T-helper 2 cell (primary cell): ENCODE measurements at regions not wholly inside any gene's neighbourhood (a gene's known extent, or its start where the extent isn't known, plus 50 kb on each side); places are given as distances from the start of the nearest gene placed in this dataset.

Experiments used
- DNase-seq, 5 experiments: peaks; one replicate each; pipeline versions ENCODE4 v3.0.0 to v3.0.0-alpha.2; 2012 to 2022

- no peak for DNase-seq
These were observed 265.3 kb upstream of the TGFBR2 start for GRCh38 chr3:30341079-30341478.

GRCh38 chr3:30341851-30342250 lies 264.6 kb upstream of the TGFBR2 start:
- no peak for DNase-seq

GRCh38 chr3:30342318-30343060 lies 263.9 kb upstream of the TGFBR2 start:
- DNase-seq: no peak

- DNase-seq: no peak
These were observed 263.2 kb upstream of the TGFBR2 start for GRCh38 chr3:30343067-30343831.

GRCh38 chr3:30343861-30344260 lies 262.5 kb upstream of the TGFBR2 start:
- no peak for DNase-seq

GRCh38 chr3:30344288-30344687 lies 262.1 kb upstream of the TGFBR2 start:
- no peak for DNase-seq

GRCh38 chr3:30346933-30347320 lies 259.5 kb upstream of the TGFBR2 start:
- no peak for DNase-seq

- DNase-seq: peak in 2 of 5 experiments; percentile 10 to 93
These were observed 258.7 kb upstream of the TGFBR2 start for GRCh38 chr3:30347679-30348216.

- DNase-seq: no peak
These were observed 256.9 kb upstream of the TGFBR2 start for GRCh38 chr3:30349507-30349906.

- no peak for DNase-seq
These were observed 256.4 kb upstream of the TGFBR2 start for GRCh38 chr3:30350011-30350410.

GRCh38 chr3:30350901-30351300 lies 255.5 kb upstream of the TGFBR2 start:
- DNase-seq: no peak

- no peak for DNase-seq
These were observed 253.7 kb upstream of the TGFBR2 start for GRCh38 chr3:30352410-30353318.

GRCh38 chr3:30353711-30354467 lies 252.5 kb upstream of the TGFBR2 start:
- peak in 3 of 5 experiments; percentile 28 to 96 (median 82) for DNase-seq

- DNase-seq: no peak
These were observed 251.9 kb upstream of the TGFBR2 start for GRCh38 chr3:30354513-30354912.

- no peak for DNase-seq
These were observed 251.4 kb upstream of the TGFBR2 start for GRCh38 chr3:30354972-30355371.

GRCh38 chr3:30355622-30356021 lies 250.8 kb upstream of the TGFBR2 start:
- no peak for DNase-seq

- no peak for DNase-seq
These were observed 249.3 kb upstream of the TGFBR2 start for GRCh38 chr3:30356866-30357753.

GRCh38 chr3:30357897-30358296 lies 248.5 kb upstream of the TGFBR2 start:
- DNase-seq: no peak

GRCh38 chr3:30358871-30359270 lies 247.5 kb upstream of the TGFBR2 start:
- DNase-seq: no peak

- no peak for DNase-seq
These were observed 237.4 kb upstream of the TGFBR2 start for GRCh38 chr3:30368978-30369377.

GRCh38 chr3:30370681-30371271 lies 235.6 kb upstream of the TGFBR2 start:
- no peak for DNase-seq
